ENCODE measurements at regions not wholly inside any gene's neighbourhood (a gene's known extent, or its start where the extent isn't known, plus 50 kb on each side); places are given as distances from the start of the nearest gene placed in this dataset.

DNA sequence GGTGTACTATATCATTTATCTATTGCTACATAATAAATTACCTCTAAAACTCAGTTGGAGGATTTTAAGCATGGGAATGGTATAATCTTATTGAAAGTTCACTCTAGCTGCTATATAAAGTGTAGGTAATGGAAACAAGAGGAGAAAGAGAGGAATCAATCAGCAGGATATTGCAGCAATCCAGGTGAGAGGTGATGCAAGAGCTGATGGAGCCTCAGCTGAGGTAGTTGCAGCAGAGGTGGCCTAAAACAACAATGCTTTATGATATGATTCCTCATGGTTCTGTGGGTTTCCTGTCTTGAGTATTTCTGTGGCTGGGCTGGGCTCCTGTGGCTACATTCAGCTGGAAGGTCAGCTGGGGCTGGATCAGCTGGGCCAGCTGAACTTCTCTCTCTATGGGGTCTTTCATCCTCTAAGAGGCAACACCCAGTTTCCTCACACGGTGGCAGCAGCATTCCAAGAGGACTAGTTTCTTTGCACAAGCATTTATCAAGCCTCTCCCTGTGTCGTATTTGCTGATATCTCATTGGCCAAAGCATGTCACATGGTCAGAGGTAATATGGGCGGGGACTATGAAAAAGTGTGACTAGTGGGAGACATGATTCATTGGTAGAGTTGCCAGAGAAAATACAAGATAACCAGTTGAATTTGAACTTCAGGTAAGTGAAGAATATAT lies 135.4 kb upstream of the LARGE1 start:
- DNase-seq, result no peak

GRCh38 chr22:34057726-34058125 lies 137.4 kb upstream of the LARGE1 start:
- DNase-seq, result no peak

- DNase-seq, result no peak
Observed at GRCh38 chr22:34064696-34065095, 144.4 kb upstream of the LARGE1 start.

DNA sequence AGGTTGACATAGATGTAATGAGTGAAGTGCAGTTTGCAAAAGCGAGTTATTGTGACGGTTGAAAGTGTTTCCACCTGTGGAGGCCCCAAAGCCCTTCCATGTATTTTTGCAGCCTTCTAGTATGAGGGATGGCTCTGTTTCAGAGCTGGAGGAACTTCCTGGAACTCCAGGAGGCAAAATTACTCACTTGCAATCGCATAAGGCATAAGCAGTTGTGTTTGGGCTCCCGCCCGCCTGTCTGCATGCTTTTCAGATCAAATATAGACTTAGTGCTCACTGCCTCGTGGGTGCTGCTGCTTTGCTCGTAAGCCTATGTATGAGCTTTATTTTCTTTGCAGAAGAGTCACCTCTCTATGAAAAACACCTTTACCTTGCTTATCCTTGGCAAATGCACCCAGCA lies 146.8 kb upstream of the LARGE1 start:
- no peak for DNase-seq

GRCh38 chr22:34068001-34068400 lies 147.7 kb upstream of the LARGE1 start:
- no peak for DNase-seq

DNA sequence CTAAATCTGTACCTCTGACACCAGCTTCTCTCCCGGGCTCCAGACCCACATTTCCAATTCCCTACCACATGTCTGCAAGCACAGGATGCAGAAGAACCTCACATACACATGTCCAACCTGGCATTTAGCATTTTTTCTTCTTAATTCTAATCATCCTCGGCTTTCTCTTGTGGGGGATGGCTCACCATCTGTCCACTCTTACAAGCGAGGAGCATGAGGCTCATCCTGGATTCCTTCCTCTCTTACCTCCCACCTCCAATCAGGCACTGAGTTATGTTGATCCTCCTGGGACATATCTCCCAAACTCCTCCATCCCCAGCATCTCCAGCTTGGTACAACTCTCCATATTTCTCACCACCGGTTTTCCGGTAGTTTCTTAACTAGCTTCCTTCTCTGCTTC lies 149.8 kb upstream of the LARGE1 start:
- DNase-seq, result no peak

GRCh38 chr22:34070531-34070930 lies 150.3 kb upstream of the LARGE1 start:
- DNase-seq, result no peak

GRCh38 chr22:34072585-34072984 lies 152.3 kb upstream of the LARGE1 start:
- no peak for DNase-seq

DNA sequence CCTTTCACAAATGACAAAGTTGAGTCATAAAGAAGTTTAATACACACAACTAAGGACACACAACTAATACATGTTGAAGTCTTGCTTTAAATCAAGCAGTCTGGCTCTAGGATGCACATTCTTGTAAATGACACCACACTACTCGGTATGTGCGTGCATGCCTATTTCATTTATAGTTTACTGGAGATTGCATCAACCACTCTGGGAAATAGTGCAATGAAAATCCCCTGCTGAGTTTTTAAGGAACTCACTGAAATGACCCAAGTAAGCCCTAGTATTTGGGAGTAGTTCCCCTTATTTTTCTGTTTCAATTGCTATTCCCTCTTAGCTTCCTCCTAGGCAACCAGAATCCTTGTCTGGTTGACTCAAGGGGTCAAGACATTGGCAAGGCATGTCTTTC lies 160.2 kb upstream of the LARGE1 start:
- peak in 3 of 4 experiments; percentile 6 to 23 (median 17) for DNase-seq

- no peak for DNase-seq
Observed at GRCh38 chr22:34096770-34097169, 176.5 kb upstream of the LARGE1 start.

GRCh38 chr22:34099278-34099677 lies 179.0 kb upstream of the LARGE1 start:
- DNase-seq, result no peak

GRCh38 chr22:34102633-34103032 lies 182.4 kb upstream of the LARGE1 start:
- DNase-seq, result no peak

DNA sequence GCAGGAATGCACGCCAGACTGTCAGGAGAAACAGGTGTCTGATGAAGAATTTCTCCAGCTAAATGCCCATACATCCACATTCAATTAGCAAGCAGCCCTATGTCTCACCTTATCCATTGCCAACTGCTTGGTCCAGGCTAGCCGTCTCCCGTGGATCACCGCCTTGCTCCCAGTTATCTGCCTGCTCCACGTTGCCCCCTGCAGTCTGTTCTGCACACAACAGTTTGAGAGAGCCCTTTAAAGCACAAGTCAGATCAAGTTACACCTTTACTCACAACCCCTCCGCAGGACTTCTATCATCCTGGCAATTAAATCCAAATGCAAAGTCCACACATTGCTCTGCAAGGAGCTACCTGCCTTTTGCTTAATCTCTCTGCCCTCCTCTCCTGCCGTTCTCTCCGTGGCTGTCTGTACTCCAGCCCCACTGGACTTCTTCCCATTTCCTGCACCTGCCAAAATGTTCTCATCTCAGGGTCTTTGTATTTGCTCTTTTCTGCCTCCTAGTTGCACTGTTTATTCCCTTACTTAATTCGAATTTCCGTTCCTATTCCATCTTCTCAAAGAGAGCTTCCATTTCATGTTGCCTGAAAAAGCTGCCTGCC lies 185.3 kb upstream of the LARGE1 start:
- peak; percentile 26 to 53 (median 37) for DNase-seq

DNA sequence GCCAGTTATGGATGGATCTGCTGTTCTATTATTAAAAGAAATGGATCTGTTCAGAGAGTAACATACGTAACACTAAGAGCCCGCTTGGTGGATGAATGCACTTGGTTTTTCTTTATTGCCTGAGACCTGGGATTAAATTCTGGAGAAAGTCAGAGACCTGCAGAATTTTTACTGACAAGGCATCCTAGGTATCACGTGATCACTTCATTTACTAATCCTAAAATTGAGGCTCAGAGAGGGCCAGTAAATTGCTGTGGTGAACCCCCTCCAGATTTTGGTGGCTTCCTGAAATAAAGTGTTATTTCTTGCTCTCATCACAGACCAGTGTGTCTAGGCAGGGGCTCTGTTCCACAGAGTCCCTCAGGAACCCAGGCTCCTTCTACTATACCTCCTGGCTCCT lies 187.9 kb upstream of the LARGE1 start:
- DNase-seq, result no peak

- DNase-seq, result peak; percentile 10 to 46 (median 35)
Observed at GRCh38 chr22:34111210-34111824, 191.0 kb upstream of the LARGE1 start.

GRCh38 chr22:34113381-34113780 lies 193.1 kb upstream of the LARGE1 start:
- DNase-seq, result no peak

DNA sequence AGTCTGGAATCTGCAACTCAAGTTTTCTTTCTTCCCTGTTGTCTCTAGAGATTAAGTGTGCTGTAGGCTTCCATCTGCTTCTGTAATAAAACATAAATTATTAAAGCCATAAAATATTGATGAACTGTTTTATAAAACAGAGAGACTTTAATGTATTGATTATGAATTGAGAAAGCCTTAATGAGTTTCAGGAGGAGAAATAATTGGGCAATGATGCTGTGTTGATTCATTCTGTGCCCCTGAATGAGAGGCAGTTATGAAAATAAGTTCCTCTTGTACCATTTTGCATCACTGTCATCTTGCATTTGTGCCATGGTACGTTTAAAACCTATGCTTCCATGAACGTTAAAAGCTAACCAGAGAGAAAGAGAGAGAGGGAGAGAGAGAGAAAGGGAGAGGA lies 194.1 kb upstream of the LARGE1 start:
- no peak for DNase-seq

GRCh38 chr22:34115722-34116121 lies 195.4 kb upstream of the LARGE1 start:
- no peak for DNase-seq

- DNase-seq, result no peak
Observed at GRCh38 chr22:34116126-34116525, 195.8 kb upstream of the LARGE1 start.

DNA sequence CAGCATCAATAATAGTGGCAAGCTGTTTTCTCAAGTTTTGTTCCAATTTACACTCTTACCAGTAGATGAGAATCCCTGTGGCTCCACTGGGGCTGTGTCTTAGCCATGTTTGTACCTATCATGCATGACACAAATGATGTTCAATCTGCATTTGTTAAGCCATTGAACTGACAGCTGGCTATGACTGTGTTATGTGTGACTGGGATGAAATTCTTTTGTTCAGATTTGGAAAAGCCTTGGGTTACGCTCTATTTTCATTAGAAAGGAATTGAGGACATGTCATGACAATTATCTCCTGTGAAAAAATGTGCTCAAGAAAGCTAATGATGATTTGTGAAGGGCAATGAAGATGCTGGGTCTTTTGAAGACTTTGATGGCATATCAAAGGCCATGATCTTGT lies 201.8 kb upstream of the LARGE1 start:
- no peak for DNase-seq

- no peak for DNase-seq
Observed at GRCh38 chr22:34129691-34130486, 209.6 kb upstream of the LARGE1 start.

DNA sequence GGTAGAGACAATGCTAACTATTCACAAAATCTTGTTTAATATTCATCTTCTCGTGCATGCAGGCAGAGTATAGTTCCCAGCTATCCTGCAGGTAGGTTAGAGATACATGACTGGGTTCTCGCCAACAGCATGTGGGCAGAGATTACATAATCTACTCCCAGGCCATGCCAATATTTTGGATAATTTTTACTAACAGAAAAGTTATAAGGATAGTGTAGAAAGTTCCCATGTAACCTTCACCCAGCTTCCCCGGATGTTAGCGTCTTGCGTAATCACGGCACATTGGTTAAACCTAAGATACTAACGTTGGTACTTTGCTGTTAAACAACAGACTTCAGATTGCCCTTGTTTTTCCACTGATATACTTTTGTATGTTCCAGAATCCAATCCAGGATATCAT lies 215.5 kb upstream of the LARGE1 start:
- no peak for DNase-seq

DNA sequence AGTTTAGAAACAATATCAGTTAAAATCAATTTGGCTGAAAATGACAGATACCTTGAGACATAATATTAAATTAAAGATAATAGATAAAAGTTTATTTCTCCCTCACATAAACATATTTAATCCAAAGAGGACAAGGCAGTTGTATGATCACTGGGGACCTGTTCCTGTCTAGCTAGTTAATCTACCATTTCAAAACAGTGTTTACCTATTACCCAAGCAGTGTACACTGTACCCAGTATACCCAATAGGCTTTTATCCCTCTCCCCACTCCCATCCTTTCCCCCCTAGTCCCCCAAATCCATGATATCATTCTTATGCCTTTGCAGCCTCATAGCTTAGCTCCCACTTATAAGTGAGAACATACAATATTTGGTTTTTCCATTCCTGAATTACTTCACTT lies 229.7 kb upstream of the LARGE1 start:
- DNase-seq, result no peak

GRCh38 chr22:34159491-34159890 lies 239.2 kb upstream of the LARGE1 start:
- no peak for DNase-seq

All from suppressor macrophage (primary cell).